GM18511 (cell line): ENCODE measurements at regions not wholly inside any gene's neighbourhood (a gene's known extent, or its start where the extent isn't known, plus 50 kb on each side); places are given as distances from the start of the nearest gene placed in this dataset.
"Not testable (repeated sequence)": the region's sequence is repeated elsewhere in the genome, so short reads cannot be mapped to it uniquely, and the experiment has no call there.

Experiments used
- ATAC-seq: cut with Tn5 transposase; IDR thresholded peaks from one replicate; pipeline ENCODE4 v1.9.1; 2021; ENCODE audit warnings: mild to moderate bottlenecking, moderate library complexity; ENCODE audit not compliant: unreplicated experiment

GRCh38 chr3:194860725-194861124, 175.0 kb downstream of the FAM43A start:
- no peak for ATAC-seq

- no peak for ATAC-seq
Observed at GRCh38 chr3:194861375-194861774, 175.7 kb downstream of the FAM43A start.

- ATAC-seq: no peak
Observed at GRCh38 chr3:194865061-194865460, 179.4 kb downstream of the FAM43A start.

GRCh38 chr3:194865615-194866014, 179.9 kb downstream of the FAM43A start:
- ATAC-seq: no peak

GRCh38 chr3:194866236-194866635, 180.6 kb downstream of the FAM43A start:
- no peak for ATAC-seq

GRCh38 chr3:194867270-194867983, 181.7 kb downstream of the FAM43A start:
- no peak for ATAC-seq

GRCh38 chr3:194868831-194869230, 183.1 kb downstream of the FAM43A start:
- ATAC-seq: no peak

GRCh38 chr3:194869482-194870169, 183.9 kb downstream of the FAM43A start:
- no peak for ATAC-seq

- ATAC-seq: no peak
Observed at GRCh38 chr3:194870394-194871110, 184.9 kb downstream of the FAM43A start.

GRCh38 chr3:194871143-194871863, 185.6 kb downstream of the FAM43A start:
- ATAC-seq: no peak

- no peak for ATAC-seq
Observed at GRCh38 chr3:194871864-194872668, 186.4 kb downstream of the FAM43A start.

GRCh38 chr3:194872669-194872977, 186.9 kb downstream of the FAM43A start:
- ATAC-seq: no peak

GRCh38 chr3:194873474-194873873, 187.8 kb downstream of the FAM43A start:
- ATAC-seq: not testable (repeated sequence)

- ATAC-seq: no peak
Observed at GRCh38 chr3:194874206-194874605, 188.5 kb downstream of the FAM43A start.

- ATAC-seq: no peak
Observed at GRCh38 chr3:194874783-194875182, 189.1 kb downstream of the FAM43A start.

- no peak for ATAC-seq
Observed at GRCh38 chr3:194875581-194876402, 190.1 kb downstream of the FAM43A start.

GRCh38 chr3:194876403-194877095, 190.9 kb downstream of the FAM43A start:
- ATAC-seq: no peak

GRCh38 chr3:194877291-194878119, 191.8 kb downstream of the FAM43A start:
- no peak for ATAC-seq
